GM21717 (cell line): ENCODE measurements at regions not wholly inside any gene's neighbourhood (a gene's known extent, or its start where the extent isn't known, plus 50 kb on each side); places are given as distances from the start of the nearest gene placed in this dataset.

Source experiments
- ATAC-seq: cut with Tn5 transposase; IDR thresholded peaks from one replicate; pipeline ENCODE4 v1.9.1; 2021; ENCODE audit warnings: mild to moderate bottlenecking, moderate library complexity; ENCODE audit not compliant: unreplicated experiment

DNA sequence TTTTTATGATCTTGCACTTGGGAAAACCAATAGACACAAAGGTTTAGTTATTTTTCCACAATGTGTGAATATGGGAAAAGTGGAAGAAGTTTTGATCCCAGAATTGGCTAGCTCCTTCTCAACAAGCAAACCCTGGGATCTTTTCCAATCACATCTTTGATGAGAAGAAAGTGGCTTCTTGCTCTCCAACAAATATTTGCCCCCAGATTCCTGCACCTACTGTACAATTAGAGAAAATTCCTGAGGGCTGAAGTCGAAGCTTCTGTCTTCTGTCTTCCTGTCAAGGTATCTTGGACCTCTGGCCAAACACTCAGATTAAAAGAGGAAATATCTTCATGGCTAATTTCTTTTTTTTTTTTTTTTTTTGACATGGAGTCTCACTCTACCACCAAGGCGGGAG lies 113.1 kb upstream of the SLC45A1 start:
- no peak for ATAC-seq

DNA sequence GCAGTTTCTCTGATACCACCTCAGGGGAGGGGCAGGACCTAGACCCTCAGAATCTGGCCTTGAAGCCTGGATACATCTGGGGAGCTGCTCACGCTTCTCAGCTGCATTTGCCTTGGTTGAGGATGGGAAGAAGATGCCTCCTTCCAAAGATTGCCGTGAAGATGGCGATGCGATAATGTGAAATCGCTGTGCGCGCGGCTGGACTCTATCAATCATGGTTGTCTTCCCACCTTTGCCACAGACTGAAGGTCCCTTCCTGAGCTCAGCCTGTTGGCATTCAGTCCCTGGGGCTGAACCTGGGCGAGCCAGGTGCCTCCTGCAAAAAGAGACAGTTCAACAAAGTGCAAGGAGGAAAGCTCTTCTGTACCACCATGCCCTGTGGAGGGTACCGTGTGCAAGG lies 114.4 kb upstream of the SLC45A1 start:
- ATAC-seq, result no peak

DNA sequence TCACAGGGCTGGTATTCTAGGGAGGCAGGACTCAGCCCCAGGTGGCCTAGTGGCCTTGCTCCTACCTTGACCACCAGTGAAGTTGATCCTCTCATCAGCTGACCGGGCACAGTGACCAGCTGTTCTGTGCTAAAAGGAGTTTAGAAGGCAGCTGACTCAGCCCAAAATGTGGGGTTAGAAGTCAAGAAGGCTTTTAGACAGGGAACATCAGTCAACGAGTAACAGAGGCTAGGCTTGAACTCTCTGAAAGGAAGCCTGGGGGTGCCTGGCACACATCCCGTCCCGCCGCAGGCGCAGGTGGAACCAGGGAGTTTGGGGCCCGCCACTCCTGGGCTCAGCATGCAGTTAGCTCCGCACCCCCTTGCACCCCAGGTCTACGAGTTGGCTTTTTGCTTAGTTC lies 114.9 kb upstream of the SLC45A1 start:
- no peak for ATAC-seq

DNA sequence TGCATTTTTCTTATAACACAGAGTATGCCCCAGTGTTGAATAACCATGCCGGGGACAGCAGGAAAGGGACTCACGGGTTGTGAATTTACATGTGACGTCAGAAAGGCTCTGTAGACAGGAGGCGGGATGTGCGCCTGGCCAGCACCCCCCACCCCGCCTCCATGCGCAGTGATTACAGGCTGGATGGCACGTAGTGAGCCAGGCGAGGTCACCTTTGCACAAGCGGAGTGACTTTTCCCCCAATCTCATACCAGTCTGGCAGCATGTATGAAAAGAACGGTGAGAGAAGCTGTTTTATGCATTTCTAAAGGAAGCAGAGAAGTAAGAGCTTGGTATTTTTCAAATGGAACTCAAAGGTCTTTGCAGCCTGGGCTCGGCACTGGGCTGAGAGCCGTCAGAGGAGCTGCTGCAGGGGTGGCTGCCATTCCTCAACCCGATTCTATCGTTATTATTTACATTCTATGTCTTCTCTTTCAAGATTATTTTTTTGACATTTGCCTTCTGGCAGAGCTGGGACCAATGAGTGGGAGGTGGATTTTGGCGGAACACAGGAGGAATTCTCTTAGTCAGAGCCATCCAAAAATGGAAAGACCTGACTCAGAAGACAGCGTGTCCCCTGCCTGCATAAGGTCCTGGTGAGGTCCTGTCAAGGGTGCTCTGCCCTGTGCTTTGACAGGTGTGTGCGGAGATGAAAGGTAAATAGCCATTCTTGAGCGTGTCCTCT lies 115.6 kb upstream of the SLC45A1 start:
- no peak for ATAC-seq

DNA sequence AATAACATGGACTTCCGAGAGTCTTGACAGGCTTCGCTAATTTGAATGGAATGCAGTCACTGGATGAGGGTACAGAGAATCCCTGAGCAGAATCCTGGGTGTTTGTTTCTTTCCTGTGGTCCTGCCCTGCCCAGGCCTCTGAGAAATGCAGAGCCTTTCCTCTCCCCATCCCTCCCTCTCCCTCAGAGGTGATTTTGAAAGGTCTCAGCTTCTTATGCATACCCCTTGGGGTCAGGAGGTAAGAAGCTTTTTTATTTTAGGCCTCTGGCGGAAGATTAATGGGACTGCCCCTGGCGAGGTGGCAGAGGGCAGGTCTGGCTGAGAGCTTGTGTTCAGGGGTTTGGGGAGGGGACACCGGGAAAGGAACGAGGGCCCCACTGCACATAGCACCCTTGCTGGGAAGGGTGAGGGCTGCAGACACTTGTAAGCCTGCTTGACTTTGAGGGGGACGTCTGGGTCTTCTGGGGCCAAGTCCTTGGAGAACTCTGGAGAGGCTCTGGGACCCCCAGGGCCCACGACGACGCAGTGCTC lies 116.5 kb upstream of the SLC45A1 start:
- ATAC-seq, result no peak

DNA sequence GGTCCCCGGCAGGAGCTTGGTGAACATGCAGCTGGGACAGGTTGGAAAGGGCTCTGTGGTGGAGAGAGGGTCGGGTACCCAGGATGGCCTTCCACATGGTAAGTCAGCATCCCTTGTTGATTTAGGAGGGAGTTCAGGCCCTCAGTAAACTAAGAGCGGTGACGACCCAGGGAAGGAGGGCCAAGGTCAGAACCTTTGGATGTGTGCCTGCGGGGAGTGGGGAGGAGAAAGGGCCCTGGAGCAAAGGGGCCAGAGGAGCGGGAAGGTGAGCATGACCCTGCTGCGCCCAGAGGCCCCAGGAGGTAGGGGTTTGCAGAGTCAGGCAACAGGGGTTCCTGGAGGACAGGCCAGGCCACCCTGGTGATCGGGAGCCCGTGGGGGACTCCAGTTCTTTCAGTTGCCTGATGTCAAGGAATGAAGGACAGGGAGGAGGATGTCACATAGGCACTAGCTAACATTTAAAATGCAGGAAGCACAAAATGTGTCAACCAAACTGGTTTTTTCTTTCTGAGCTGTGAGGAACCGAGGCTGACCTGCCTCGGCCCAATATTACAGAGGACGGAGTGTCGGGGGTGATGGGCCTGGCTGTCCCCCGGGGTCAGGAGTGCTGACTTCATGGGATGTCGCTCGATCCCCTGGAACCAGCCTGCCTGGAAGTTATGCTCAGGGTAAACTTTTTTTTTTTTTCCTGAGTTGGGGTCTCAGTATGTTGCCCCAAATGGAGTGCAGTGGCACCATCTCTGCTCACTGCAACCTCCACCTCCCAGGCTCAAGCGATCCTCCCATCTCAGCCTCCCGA lies 117.4 kb upstream of the SLC45A1 start:
- ATAC-seq, result no peak

DNA sequence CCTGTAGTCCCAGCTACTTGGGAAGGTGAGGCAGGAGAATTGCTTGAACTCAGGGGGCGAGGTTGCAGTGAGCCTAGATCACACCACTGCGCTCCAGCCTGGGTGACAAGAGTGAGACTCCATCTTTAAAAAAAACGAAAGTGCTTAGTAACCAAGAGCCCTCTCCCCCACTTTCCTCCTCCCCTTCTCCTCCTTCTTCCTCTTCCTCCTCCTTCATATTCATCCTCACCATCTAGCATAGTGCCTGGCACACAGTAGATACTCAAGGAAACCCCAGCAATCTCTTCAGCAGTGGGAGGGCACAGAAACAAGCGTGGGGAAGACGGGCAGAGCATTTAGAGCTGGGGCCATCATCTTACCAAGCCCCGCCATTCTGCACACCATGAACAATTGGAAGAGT lies 119.4 kb upstream of the SLC45A1 start:
- no peak for ATAC-seq

DNA sequence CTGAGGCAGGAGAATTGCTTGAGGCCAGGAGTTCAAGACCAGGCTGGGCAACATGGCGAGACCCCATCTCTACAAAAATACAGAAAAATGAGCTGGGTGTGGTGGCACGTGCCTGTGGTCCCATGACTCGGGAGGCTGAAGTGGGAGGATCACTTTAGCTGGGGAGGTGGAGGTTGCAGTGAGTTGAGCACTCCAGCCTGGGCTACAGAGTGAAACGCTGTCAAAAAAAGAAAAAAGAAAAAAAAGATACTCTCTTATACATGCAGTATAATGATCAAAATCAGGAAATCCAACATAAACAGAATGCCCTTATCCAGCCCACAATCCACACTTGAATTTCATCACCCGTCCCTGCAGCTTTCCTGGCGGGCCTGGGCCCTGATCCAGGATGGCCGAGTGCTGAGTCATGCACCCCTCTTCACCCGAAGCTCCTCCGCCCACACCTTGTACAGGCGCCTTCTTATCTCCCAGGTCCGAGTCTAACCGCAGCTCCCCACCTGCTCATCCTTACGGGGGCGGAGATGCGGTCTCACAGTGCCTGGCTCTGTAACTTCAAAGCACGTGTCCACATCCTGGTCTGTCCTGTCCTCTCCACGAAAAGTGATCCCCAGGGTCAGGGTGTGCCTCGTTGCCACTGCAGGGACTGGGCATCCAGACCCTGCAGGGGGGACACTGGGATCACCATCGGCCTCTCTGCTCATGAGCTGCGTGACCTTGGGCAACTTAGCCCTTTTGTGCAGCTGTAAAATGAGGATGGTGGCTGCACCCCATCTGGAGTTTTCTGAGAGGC lies 120.2 kb upstream of the SLC45A1 start:
- no peak for ATAC-seq

DNA sequence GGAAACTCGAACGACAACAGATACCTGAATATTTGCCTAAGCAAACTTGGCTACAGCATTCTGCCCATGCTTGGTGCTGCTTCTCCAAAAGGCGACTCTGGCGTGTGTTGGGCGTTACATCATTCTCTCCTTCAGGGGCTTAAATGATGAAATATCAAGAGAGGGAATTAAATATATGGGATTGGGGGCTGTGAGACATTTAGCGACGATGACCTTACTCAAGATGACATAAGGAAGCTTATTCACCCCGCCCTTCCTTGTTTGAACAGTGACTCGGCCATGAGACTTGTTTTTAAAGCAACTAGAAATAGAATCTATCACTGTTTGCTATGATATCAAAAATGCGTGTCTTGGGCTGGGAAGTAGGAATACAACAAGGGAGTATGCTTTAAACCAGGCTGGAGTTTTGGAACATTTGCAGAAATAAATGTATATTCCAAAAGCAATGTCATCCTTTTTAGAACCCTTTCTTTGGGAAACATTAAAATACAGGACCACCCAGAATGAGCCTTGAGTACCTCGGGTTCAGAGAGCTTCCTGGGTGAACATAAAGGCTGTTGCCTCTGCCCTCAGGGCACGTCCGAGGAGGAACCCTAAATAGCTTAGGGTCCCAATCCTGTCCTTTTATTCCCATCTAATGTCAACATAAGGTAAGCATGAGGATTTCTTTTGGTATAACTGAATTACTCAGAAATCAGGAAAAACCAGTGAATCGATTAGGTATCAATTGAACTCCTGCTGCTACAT lies 123.3 kb upstream of the SLC45A1 start:
- no peak for ATAC-seq

DNA sequence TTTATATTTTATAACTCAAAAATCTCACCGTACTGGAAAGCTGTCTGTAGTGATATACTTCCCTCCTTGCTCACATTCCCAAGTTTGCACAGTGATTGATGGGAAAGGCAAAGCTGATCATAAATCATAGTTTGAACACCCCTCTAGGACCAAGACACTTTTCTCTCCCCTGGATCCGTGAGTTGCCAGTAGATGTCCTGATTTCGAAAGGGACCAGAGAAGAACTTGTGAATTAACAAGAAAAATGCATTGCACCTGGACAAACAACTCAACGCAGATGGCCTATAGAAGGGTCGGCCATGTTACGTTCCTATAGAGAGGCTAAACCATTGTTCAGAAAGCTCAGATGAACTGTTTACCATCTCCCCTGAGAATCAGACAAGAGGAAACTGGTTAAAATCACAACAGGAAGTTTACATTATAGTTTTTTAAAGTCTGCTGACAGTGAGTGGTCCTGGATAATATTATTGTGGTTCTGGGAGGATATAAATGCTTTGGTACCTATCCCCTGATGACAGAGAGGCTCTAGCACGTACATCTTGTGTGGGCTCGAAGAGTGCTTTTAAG lies 124.0 kb upstream of the SLC45A1 start:
- ATAC-seq, result no peak

DNA sequence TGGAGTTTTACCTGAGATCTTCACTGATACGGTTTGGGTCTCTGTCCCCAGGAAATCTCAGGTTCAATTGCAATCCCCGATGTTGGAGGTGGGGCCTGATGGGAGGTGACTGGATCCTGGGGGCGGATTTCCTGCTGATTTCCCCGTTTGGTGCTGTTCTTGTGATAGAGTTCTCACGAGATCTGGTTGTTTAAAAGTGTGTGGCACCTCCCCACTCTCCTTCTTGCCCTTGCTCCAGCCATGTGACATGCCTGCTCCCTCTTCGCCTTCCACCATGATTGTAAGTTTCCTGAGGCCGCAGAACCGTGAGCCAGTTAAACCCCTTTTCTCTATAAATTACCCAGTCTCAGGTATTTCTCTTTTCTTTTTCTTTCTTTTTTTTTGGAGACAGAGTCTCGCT lies 126.4 kb upstream of the SLC45A1 start:
- ATAC-seq, result no peak

DNA sequence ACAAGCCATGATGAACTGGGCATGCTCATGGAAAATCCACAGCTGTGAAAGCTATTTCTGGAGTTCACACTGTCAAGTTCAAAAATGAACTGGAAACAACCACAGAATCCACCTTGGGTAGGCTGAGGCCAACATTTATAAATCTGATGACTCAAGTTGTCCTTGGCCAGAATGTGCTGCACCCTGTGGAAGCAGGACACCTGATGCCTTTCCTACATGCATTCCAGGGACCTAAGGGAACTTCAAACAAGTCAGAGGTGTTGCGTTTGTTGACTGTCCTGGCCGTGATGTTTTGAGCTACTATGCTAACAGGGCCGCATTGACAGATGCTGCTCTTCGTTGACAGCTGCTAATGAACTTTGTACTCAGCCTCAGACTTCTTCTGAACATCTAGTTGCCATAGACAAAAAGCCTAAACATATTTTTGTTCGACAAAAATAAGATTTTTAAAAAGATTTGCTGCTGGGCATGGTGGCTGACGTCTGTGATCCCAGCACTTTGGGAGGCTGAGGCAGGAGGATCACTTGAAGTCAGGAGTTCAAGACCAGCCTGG lies 127.9 kb upstream of the SLC45A1 start:
- no peak for ATAC-seq

DNA sequence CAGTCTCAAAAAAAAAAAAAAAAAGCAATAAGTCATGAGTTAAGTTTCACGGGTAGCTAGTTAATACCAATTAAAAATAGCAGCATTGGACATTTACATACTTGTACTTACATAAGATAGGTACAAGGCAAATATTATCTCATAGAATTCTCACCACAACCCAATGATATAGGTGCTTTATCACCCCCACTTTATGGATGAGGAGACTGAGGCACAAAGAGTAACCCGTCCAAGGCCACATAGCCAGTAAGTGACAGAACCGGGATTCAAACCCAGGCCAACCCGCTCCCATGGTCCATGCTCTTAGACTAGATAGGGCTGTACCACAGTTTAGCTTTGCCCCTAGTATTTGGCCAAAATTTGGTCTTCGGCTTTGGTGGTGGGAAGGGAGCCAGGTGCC lies 132.5 kb upstream of the SLC45A1 start:
- no peak for ATAC-seq

DNA sequence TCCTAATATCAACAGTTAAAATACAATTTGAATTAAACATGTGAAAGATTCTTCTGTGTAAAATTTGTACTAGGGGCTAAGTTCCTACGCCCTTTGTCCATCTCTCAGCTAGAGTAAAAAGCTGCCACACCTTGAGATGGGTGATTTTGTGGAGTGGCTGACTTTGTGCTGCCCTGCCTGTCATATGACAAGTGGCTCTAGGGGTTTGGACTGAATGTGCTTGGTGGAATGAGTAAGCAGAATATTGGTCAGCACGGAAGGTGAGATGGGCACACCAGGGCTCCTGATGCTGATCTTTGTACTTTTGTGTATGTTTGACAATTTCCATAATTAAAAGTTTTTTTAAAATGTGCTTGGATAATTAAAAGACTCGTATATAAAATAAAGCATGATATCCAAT lies 133.6 kb upstream of the SLC45A1 start:
- no peak for ATAC-seq

DNA sequence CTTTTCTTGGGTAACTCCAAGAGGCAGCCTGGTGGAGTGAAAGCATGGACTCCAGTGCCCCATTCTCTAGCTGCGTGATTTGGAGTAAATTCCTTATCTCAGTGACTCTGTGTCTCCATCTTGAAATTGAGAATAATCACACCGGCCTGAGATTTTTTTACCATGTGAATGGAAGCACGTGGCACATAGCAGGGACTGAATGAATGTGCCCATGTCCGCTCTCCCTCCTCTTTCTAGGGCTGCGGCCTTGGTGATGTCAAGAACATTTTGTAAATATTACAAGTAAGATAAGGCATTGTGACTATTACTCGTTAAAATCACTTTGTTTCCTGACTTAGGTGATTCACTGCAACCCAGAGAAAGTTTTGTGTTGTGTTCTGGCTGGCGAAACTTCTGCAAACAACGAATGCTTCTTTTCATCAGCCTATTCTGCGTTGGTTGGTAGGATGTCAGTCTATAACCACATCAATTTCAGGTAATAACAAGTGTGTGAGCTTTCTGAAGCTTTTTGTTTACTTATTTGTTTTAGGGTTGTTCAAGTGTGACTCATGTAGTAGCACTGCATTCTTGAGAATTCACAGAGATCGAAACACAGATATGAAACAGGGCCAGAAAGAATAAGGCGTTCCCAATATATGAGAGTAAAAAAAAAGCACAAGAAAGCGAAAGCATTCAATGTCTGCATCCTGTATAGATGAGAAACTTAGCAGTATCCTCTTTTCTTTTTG lies 135.7 kb upstream of the SLC45A1 start:
- no peak for ATAC-seq

DNA sequence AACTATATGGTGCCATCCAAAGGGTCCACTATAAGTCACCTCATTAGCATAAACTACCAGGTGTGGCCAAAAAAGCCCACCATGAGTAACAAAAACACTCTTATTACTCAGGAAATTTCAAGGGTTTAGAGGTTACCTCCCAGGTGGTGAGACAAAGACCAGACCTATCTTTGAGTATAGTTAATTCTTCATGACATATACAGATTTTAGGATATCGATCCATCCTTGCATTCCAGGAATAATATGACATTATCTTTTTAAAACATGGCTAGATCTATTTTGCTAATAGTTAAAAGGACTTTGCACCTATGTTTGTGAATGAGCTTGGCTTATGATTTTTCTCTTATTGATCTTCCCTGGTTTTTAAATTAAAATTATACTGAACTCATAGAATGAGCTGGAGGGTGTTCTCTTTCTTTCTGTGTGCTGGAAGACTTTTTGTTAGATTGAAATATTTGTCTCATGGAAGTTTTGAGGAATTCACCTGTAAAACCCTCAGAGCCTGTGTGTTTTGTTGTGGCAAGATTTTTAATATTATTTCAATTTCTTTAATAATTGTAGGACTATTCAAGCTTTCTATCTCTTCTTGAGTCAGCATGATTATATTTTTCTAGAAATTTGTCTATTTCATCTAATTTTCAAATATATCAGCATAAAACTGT lies 138.7 kb upstream of the SLC45A1 start:
- no peak for ATAC-seq

DNA sequence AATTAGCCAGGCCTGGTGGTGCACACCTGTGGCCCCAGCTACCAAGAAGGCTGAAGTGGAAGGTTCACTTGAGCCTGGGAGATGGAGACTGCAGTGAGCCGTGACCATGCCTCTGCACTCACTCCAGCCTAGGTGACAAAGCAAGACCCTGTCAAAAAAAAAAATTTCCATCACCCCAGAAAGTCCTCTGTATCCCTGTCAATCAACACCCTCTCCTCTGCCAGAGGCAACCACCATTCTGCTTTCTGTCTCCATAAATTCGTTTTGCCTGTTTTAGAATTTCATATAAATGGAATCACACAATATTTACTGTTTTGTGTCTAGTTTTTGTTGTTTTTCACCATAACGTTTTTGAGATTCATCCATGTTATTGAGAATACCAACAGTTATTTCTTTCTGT lies 141.6 kb upstream of the SLC45A1 start:
- no peak for ATAC-seq

DNA sequence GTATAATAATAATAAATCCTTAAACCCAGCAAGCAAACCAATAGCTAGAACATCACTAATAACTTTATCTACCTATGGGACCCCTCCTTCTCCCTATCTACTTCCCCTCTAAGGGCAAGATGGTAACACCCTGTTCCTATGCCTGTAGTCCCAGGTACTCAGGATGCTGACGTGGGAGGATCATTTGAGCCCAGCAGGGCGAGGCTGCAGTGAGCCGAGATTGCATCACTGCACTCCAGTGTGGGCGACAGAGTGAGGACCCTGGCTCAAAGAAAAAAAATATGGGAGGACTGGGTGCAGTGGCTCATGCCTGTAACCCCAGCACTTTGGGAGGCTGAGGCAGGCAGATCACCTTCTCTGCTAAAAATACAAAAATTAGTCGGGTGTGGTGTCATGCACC lies 143.1 kb upstream of the SLC45A1 start:
- ATAC-seq, result no peak
